HEK293 (cell line): ENCODE measurements at regions not wholly inside any gene's neighbourhood (a gene's known extent, or its start where the extent isn't known, plus 50 kb on each side); places are given as distances from the start of the nearest gene placed in this dataset.

ENCODE experiments used
- CTCF ChIA-PET: fragments of 350-600 bp; formaldehyde crosslinking; extraction: SDS; loops from one replicate; lab custom pipeline; 2021; ENCODE audit warnings: antibody characterized with exemption; lab: Yijun Ruan, JAX
- POLR2A ChIA-PET: fragments of 300-600 bp; formaldehyde crosslinking; extraction: SDS; loops from one replicate; lab custom pipeline; 2020; ENCODE audit warnings: antibody characterized with exemption, inconsistent platforms; lab: Yijun Ruan, JAX
- H3K27ac ChIP-seq: fragments of 200-500 bp; sonication (Bioruptor generic); 2 replicates; pipeline ENCODE4 v1.5.1; 2014; ENCODE audit warnings: low read depth, low read length, control low read depth, inconsistent platforms; ENCODE audit errors: extremely low read depth
- H3K36me3 ChIP-seq, 2 experiments: fragments of 200-500 bp in 1 of 2; sonication (Bioruptor generic) in 1 of 2; 1 replicate in 1 of 2; 2 replicates in 1 of 2; pipeline ENCODE4 v1.5.1; 2014 to 2017; ENCODE audit warnings: inconsistent platforms in 2 of 2, low read length in 2 of 2; ENCODE audit not compliant: control insufficient read depth in 2 of 2, insufficient read depth in 1 of 2
- H3K4me1 ChIP-seq: fragments of 200-500 bp; sonication (Bioruptor generic); 2 replicates; pipeline ENCODE4 v1.5.1; 2014; ENCODE audit warnings: mild to moderate bottlenecking, low read length, inconsistent platforms; ENCODE audit not compliant: control insufficient read depth, insufficient read depth
- H3K4me3 ChIP-seq: 2 replicates; pipeline ENCODE4 v1.5.1; 2011; ENCODE audit warnings: low read depth, mild to moderate bottlenecking, control low read depth, low read length, moderate library complexity
- H3K9me3 ChIP-seq: fragments of 200-500 bp; sonication (Bioruptor generic); 2 replicates; pipeline ENCODE4 v1.5.1; 2014; ENCODE audit warnings: low read depth, low read length, inconsistent platforms; ENCODE audit not compliant: control insufficient read depth, insufficient read depth
- FEZF1 ChIP-seq: fragments of 450-650 bp; formaldehyde crosslinking; IDR thresholded peaks from 2 replicates; pipeline ENCODE4 v1.5.1; 2016; ENCODE audit warnings: missing biosample characterization, missing genetic modification characterization
- IKZF3 ChIP-seq: fragments of 450-650 bp; IDR thresholded peaks from 2 replicates; pipeline ENCODE4 v1.5.0; 2018; ENCODE audit warnings: missing biosample characterization, mild to moderate bottlenecking, missing genetic modification characterization, moderate library complexity
- KLF10 ChIP-seq: fragments of 450-650 bp; IDR thresholded peaks from 2 replicates; pipeline ENCODE4 v1.5.1; 2018; ENCODE audit warnings: missing biosample characterization, mild to moderate bottlenecking, missing genetic modification characterization
- OVOL3 ChIP-seq: fragments of 450-650 bp; formaldehyde crosslinking; IDR thresholded peaks from 2 replicates; pipeline ENCODE4 v1.5.1; 2016; ENCODE audit warnings: missing biosample characterization, missing genetic modification characterization
- PRDM6 ChIP-seq: fragments of 450-650 bp; formaldehyde crosslinking; IDR thresholded peaks from 2 replicates; pipeline ENCODE4 v1.5.1; 2017; ENCODE audit warnings: missing biosample characterization, missing genetic modification characterization
- SCRT1 ChIP-seq: fragments of 450-650 bp; formaldehyde crosslinking; IDR thresholded peaks from 2 replicates; pipeline ENCODE4 v1.5.1; 2016; ENCODE audit warnings: missing biosample characterization, missing genetic modification characterization, borderline replicate concordance
- SP3 ChIP-seq: fragments of 450-650 bp; formaldehyde crosslinking; IDR thresholded peaks from 2 replicates; pipeline ENCODE4 v1.5.1; 2016; ENCODE audit warnings: missing biosample characterization, missing genetic modification characterization
- YY1 ChIP-seq: fragments of 450-650 bp; formaldehyde crosslinking; IDR thresholded peaks from 2 replicates; pipeline ENCODE4 v1.5.1; 2018; ENCODE audit warnings: missing biosample characterization, missing genetic modification characterization
- ZBTB26 ChIP-seq: fragments of 450-650 bp; formaldehyde crosslinking; optimal IDR thresholded peaks from 2 replicates; pipeline ENCODE3; 2016; ENCODE audit warnings: missing biosample characterization, mild to moderate bottlenecking, missing genetic modification characterization
- ZFHX2 ChIP-seq: fragments of 450-650 bp; formaldehyde crosslinking; conservative IDR thresholded peaks from 2 replicates; pipeline ENCODE4 v1.5.1; 2016; ENCODE audit warnings: missing biosample characterization, missing genetic modification characterization
- ZNF133 ChIP-seq: fragments of 450-650 bp; formaldehyde crosslinking; IDR thresholded peaks from 2 replicates; pipeline ENCODE4 v1.5.1; 2016; ENCODE audit warnings: missing biosample characterization, missing genetic modification characterization
- ZNF138 ChIP-seq: fragments of 450-650 bp; formaldehyde crosslinking; IDR thresholded peaks from 2 replicates; pipeline ENCODE4 v1.5.1; 2016; ENCODE audit warnings: missing biosample characterization, missing genetic modification characterization, borderline replicate concordance
- ZNF280D ChIP-seq: fragments of 450-650 bp; formaldehyde crosslinking; IDR thresholded peaks from 2 replicates; pipeline ENCODE4 v1.5.1; 2016; ENCODE audit warnings: missing biosample characterization, missing genetic modification characterization
- ZNF391 ChIP-seq: fragments of 450-650 bp; formaldehyde crosslinking; IDR thresholded peaks from 2 replicates; pipeline ENCODE4 v1.5.1; 2016; ENCODE audit warnings: low read depth, missing biosample characterization, missing genetic modification characterization, borderline replicate concordance
- ZNF423 ChIP-seq: fragments of 450-650 bp; formaldehyde crosslinking; IDR thresholded peaks from 2 replicates; pipeline ENCODE4 v1.5.1; 2016; ENCODE audit warnings: missing biosample characterization, missing genetic modification characterization
- ZNF513 ChIP-seq: fragments of 450-650 bp; IDR thresholded peaks from 2 replicates; pipeline ENCODE4 v1.5.1; 2018; ENCODE audit warnings: missing biosample characterization, missing genetic modification characterization
- ZNF521 ChIP-seq: fragments of 450-650 bp; formaldehyde crosslinking; IDR thresholded peaks from 2 replicates; pipeline ENCODE4 v1.5.1; 2017; ENCODE audit warnings: missing biosample characterization, mild to moderate bottlenecking, missing genetic modification characterization
- ZNF544 ChIP-seq: fragments of 450-650 bp; formaldehyde crosslinking; IDR thresholded peaks from 2 replicates; pipeline ENCODE4 v1.5.0; 2017; ENCODE audit warnings: missing biosample characterization, missing genetic modification characterization
- ZNF549 ChIP-seq: fragments of 450-650 bp; IDR thresholded peaks from 2 replicates; pipeline ENCODE4 v1.5.1; 2018; ENCODE audit warnings: missing biosample characterization, missing genetic modification characterization, mild to moderate bottlenecking, inconsistent platforms, moderate library complexity
- ZNF704 ChIP-seq: fragments of 450-650 bp; formaldehyde crosslinking; IDR thresholded peaks from 2 replicates; pipeline ENCODE4 v1.5.1; 2016; ENCODE audit warnings: missing biosample characterization, missing genetic modification characterization
- ZSCAN18 ChIP-seq: fragments of 450-650 bp; formaldehyde crosslinking; IDR thresholded peaks from 2 replicates; pipeline ENCODE4 v1.5.1; 2016; ENCODE audit warnings: missing biosample characterization, missing genetic modification characterization

- Histone ChIP-seq H3K36me3 (no peaks in the 10 kb centered on the region), H3K4me1 (no peaks in the 10 kb centered on the region), H3K9me3 (no peaks in the 10 kb centered on the region), H3K27ac (no peak overlapping the region), H3K4me3 (no peak overlapping the region)
- TF ChIP-seq KLF10 (tag by site-specific recombination) (no peak), ZNF423 (tag by site-specific recombination) (no peak), ZNF513 (no peak), ZBTB26 (tag by site-specific recombination) (no peak), OVOL3 (no peak), ZNF280D (no peak), ZFHX2 (tag by site-specific recombination) (no peak), ZNF521 (no peak), IKZF3 (tag by site-specific recombination) (no peak), SP3 (tag by site-specific recombination) (no peak), PRDM6 (tag by site-specific recombination) (no peak), ZSCAN18 (tag by site-specific recombination) (no peak), YY1 (no peak), ZNF391 (no peak)
- ChIA-PET POLR2A (no interaction called here), CTCF (no interaction called here)
Observed at GRCh38 chr15:53107855-53108254, 317.7 kb upstream of the ONECUT1 start.

GRCh38 chr15:53106505-53107286 lies 316.6 kb upstream of the ONECUT1 start:
- no peaks in the 10 kb centered on the region for H3K36me3 ChIP-seq
- POLR2A ChIA-PET: no interaction called here
- H3K4me3 ChIP-seq: no peak overlapping the region
- CTCF ChIA-PET: no interaction called here
- no peaks in the 10 kb centered on the region for H3K9me3 ChIP-seq
- no peaks in the 10 kb centered on the region for H3K4me1 ChIP-seq
- H3K27ac ChIP-seq: no peak overlapping the region
- TF ChIP-seq PRDM6 (tag by site-specific recombination) (no peak), ZNF133 (no peak), ZNF138 (tag by site-specific recombination) (no peak), IKZF3 (tag by site-specific recombination) (no peak), FEZF1 (no peak), ZNF544 (no peak), ZNF704 (no peak), ZNF549 (no peak), SCRT1 (no peak)
